ENCODE measurements at regions not wholly inside any gene's neighbourhood (a gene's known extent, or its start where the extent isn't known, plus 50 kb on each side); places are given as distances from the start of the nearest gene placed in this dataset.

DNA sequence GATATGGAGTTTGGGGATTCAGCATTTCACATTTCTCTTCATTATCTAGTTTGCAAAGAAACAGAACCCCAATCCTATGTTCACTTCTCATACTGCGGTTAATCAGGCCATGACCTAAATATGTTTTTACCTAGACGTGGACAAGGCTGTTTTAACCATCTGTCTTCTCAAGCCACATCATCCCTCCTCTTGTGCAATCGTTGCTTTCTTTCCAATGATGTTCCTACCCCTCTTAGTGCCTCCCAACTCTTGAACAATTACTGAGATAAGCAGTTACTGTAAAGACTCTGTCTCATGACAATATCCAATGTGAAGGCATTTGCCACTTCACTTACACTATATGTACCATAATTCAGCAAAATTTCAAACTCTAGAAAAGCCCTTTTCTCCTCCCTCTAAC, 406.2 kb downstream of the LIG4 start:
- Histone ChIP-seq H4K20me1 (ENCODE audit: insufficient read depth) (no peaks in the 10 kb centered on the region), H3K36me3 (ENCODE audit: insufficient read depth) (no peaks in the 10 kb centered on the region), H3K27ac (no peak overlapping the region), H3K27me3 (ENCODE audit: insufficient read depth, low read depth) (no peaks in the 10 kb centered on the region), H3K4me3 (IDR thresholded peaks at IDR 0.05; ENCODE audit: insufficient read depth, low read depth, low read length) (no peak overlapping the region), H3K79me2 (ENCODE audit: insufficient read depth, low read depth) (no peaks in the 10 kb centered on the region), H2AFZ (ENCODE audit: low read depth) (no peak overlapping the region), H3K4me1 (ENCODE audit: low read depth, poor library complexity, severe bottlenecking) (no peaks in the 10 kb centered on the region), H3K4me2 (no peak overlapping the region), H3K9ac (no peak overlapping the region)
- TF ChIP-seq, protein P1, sequence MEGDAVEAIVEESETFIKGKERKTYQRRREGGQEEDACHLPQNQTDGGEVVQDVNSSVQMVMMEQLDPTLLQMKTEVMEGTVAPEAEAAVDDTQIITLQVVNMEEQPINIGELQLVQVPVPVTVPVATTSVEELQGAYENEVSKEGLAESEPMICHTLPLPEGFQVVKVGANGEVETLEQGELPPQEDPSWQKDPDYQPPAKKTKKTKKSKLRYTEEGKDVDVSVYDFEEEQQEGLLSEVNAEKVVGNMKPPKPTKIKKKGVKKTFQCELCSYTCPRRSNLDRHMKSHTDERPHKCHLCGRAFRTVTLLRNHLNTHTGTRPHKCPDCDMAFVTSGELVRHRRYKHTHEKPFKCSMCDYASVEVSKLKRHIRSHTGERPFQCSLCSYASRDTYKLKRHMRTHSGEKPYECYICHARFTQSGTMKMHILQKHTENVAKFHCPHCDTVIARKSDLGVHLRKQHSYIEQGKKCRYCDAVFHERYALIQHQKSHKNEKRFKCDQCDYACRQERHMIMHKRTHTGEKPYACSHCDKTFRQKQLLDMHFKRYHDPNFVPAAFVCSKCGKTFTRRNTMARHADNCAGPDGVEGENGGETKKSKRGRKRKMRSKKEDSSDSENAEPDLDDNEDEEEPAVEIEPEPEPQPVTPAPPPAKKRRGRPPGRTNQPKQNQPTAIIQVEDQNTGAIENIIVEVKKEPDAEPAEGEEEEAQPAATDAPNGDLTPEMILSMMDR (conservative IDR thresholded peaks at IDR 0.05; ENCODE audit: low read depth, low read length): no peak

DNA sequence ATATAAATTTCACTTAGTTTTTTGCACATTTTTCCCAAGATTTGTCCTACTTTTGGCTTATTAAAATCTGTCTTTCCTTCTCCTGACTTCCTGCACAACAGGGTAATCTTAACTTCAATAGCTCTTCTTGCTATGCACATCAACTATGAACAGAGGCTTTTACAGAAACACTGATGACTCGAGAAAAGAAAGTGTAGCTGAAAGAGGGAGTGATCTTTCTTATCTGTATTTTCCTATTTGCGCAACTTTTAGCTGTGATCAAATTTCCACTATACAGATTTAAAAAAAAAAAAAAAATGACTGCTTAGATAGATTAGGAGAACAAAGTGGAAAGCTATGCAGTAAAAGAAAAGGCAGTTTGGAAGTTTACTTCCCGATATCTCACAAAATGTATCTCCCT, 406.9 kb downstream of the LIG4 start:
- Histone ChIP-seq H3K9ac (no peak overlapping the region), H3K4me2 (no peak overlapping the region), H3K79me2 (ENCODE audit: insufficient read depth, low read depth) (no peaks in the 10 kb centered on the region), H3K4me1 (ENCODE audit: low read depth, poor library complexity, severe bottlenecking) (no peaks in the 10 kb centered on the region), H3K36me3 (ENCODE audit: insufficient read depth) (no peaks in the 10 kb centered on the region), H2AFZ (ENCODE audit: low read depth) (no peak overlapping the region), H3K4me3 (IDR thresholded peaks at IDR 0.05; ENCODE audit: insufficient read depth, low read depth, low read length) (no peak overlapping the region), H4K20me1 (ENCODE audit: insufficient read depth) (no peaks in the 10 kb centered on the region), H3K27ac (no peak overlapping the region), H3K27me3 (ENCODE audit: insufficient read depth, low read depth) (no peaks in the 10 kb centered on the region)
- TF ChIP-seq, protein P1 (conservative IDR thresholded peaks at IDR 0.05; ENCODE audit: low read depth, low read length): no peak

DNA sequence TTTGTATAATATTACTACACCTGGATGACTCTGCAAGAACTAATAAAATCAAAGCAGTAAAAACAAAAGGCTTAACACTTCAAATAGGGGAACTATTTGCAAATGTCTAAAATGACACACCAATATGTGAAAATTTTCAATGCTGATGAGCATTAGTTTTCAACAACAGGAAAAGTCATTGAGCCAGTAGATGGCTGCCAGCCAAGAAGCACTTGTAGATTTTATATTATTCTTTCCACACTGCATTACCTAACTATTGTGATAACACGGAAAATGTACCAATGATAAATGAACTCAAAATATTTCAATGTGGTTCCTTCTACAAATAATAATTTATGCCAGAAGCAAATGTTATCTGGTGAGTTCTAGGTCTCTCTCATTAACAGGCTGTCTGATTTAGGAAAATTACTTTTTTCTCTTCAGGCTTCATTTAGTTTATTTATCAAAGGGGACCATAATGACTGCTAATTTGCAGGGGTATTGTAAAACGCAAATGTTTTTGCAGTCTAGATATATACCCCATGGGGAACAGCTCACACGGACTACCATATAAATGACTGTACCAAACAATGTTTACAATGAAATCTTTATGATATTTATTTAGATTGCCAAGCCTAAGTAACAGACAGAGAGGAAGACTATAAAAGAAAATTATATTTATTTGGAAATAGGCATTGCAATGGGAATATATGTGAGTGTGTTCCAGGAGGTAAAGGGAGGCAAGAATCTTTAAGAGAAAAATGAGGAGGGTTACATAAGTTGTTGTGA, 407.8 kb downstream of the LIG4 start:
- Histone ChIP-seq H3K27me3 (ENCODE audit: insufficient read depth, low read depth) (no peaks in the 10 kb centered on the region), H3K4me1 (ENCODE audit: low read depth, poor library complexity, severe bottlenecking) (no peaks in the 10 kb centered on the region), H3K4me2 (no peak overlapping the region)

DNA sequence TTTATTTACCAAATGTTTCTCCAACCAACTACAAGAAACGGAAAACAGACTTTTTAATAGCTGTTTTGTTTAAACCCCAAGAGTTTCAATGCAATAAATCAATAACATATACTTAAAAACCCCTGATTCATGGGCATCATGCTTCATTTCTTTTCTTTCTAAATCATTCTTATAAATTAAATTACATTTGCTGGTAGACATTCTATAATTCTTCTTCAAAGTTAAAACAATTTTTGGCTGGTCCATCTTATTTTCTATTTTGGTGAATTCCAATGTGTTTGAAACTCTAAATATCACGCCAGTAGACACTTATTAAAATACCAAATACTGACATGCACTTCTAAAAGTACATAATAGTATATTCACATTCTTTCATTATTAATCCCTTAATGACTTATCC, 408.6 kb downstream of the LIG4 start:
- Histone ChIP-seq H3K4me3 (IDR thresholded peaks at IDR 0.05; ENCODE audit: insufficient read depth, low read depth, low read length) (no peak overlapping the region), H3K79me2 (ENCODE audit: insufficient read depth, low read depth) (no peaks in the 10 kb centered on the region), H3K36me3 (ENCODE audit: insufficient read depth) (no peaks in the 10 kb centered on the region), H2AFZ (ENCODE audit: low read depth) (no peak overlapping the region), H3K4me2 (no peak overlapping the region), H4K20me1 (ENCODE audit: insufficient read depth) (no peaks in the 10 kb centered on the region), H3K4me1 (ENCODE audit: low read depth, poor library complexity, severe bottlenecking) (no peaks in the 10 kb centered on the region), H3K27me3 (ENCODE audit: insufficient read depth, low read depth) (no peaks in the 10 kb centered on the region), H3K9ac (no peak overlapping the region), H3K27ac (no peak overlapping the region)
- TF ChIP-seq, protein P1 (conservative IDR thresholded peaks at IDR 0.05; ENCODE audit: low read depth, low read length): no peak

More for the DNA sequence above, 407.8 kb downstream of the LIG4 start:
- Histone ChIP-seq H2AFZ (ENCODE audit: low read depth) (no peak overlapping the region), H3K9ac (no peak overlapping the region), H3K4me3 (IDR thresholded peaks at IDR 0.05; ENCODE audit: insufficient read depth, low read depth, low read length) (no peak overlapping the region), H4K20me1 (ENCODE audit: insufficient read depth) (no peaks in the 10 kb centered on the region), H3K79me2 (ENCODE audit: insufficient read depth, low read depth) (no peaks in the 10 kb centered on the region), H3K27ac (no peak overlapping the region), H3K36me3 (ENCODE audit: insufficient read depth) (no peaks in the 10 kb centered on the region)
- TF ChIP-seq, protein P1 (conservative IDR thresholded peaks at IDR 0.05; ENCODE audit: low read depth, low read length): no peak

All from KMS-11 (cell line).